ENCODE measurements at regions not wholly inside any gene's neighbourhood (a gene's known extent, or its start where the extent isn't known, plus 50 kb on each side); places are given as distances from the start of the nearest gene placed in this dataset.
"Not testable (repeated sequence)": the region's sequence is repeated elsewhere in the genome, so short reads cannot be mapped to it uniquely, and the experiment has no call there.

DNA sequence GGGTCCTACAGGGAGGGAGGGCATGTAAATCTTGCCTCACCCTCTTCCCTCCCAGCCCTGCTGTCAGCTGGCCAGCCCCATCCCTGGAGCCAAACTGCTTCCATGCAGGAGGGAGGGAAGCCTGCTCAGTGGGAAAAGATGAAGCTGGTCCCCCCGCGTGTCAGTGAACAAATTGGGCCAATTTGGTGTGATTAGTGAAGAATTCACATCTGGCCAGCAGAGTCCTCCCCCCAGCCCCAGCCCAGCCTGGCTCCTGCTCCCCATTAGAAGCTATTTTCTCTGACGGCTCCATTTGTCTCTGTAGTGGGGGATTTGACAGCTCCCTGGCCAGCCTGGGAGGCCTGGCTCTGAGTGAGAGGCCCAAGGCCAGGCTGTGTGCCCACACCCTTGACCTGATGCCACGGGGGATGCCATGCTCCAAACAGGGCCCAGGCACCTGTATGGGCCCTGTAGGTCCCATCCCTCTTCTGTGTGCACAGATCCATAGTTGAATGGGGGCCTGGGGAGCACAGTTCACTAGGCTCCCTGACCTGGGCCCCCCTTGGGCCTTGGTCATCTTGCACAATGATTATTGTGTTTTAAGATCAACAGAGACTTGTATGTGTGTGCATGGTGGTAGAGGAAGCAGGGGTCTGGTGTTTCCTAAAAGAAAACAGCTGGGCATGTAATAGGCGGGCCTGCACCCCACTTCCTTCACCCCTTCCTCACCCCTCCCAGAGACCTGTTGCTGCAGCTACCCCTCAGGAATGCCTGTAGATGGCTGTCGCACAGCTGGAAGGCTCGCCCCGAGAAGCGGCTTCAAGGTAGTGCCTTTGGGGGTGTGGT lies 50.7 kb upstream of the TAC4 start:
- no peak for DNase-seq

DNA sequence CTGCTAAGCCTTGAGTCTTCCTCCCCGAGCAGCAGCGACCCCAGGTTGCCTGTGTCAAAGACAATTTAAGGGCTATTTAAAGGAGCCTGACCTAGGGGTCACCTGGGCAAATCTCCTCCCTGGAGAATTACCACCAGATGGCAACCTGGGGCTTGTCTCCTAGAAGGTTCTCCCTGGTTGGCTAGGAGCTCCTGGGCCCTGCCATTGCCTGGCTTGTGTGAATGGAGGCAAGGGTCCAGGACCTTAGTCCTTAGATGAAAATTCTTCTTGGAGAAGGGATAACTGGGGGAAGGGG lies 51.3 kb upstream of the TAC4 start:
- no peak for DNase-seq

- DNase-seq = no peak
Observed at GRCh38 chr17:49899588-49899987, 51.7 kb upstream of the TAC4 start.

DNA sequence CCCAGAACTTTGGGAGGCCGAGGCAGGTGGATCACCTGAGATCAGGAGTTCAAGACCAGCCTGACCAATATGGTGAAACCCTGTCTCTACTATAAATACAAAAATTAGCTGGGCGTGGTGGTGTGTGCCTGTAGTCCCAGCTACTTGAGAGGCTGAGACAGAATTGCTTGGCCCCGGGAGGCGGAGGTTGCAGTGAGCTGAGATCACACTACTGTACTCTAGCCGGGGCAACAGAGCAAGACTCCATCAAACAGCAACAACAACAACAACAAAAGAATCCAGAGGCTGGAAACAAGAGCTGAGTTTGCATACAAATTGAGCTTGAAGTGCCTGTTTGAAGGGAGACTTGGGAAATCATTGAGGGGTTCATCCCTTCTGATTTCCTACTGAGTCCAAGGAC lies 52.9 kb upstream of the TAC4 start:
- DNase-seq = not testable (repeated sequence)

- no peak for DNase-seq
Observed at GRCh38 chr17:49901460-49902331, 53.8 kb upstream of the TAC4 start.

DNA sequence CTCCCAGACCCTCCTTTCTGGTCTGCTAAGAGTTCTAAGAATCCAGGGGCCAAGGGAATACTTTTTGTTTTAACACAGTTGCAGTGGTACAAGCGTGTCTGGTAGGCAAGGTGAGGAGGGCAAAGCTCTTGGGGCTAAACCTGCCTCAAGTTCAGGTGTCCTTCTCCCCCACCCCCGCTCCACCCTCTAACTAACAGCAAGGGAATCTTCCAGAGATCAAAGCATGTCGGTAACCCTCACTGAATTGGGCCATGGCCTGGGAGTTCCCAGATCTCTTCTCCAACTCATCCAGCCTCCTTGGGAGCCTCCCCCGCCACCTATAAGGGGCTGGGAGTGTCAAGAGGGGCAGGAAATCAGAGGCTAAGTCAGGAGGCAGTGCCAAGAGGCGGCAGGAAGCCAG lies 55.7 kb upstream of the TAC4 start:
- DNase-seq = no peak

DNA sequence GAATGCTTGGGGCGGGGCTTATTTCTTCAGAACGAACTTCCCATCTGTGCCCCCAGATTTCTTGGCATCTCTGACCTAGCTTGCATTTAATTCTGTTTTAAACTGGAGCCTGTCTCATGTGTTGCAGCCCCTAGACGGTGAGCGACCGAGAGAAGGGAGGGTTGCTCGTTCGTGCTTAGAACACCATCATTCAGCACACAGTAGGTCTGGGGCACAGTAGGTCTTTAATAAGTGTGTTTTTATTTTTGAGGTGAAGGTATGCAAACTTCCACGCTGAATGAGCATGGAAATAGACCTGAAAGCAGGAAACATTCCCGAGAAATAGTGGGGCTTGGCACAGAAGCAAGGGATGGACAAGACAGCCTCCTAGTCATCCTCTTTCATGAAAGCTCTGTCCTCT lies 57.0 kb upstream of the TAC4 start:
- no peak for DNase-seq

DNA sequence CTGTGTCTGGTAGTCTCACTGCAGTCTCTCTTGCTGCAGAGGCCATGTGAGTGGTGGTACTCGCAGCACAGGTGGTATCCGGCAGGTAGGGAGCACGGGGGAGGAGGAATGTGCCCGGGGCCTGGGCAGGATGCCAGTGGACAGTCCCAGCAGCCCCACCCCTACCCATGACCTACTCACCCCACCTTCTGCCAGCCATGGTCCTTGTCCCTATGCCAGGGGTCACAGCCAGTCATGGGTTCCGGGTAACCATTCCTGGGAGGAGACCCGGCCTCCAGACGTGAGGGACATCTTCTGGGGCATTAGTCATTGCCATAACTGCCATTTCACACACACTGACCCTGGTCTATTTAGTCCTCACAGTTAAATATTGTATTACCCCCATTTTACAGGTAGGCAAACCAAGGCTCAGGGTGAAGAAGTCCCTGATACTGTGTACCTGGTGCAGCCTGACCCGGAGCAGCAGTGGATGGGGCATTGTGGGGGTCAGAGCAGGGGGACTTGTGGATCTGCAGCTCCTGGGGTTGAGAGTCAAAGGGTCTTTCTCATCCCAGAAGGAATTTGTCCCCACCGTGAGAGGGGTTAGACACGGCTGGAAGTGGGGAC lies 58.8 kb upstream of the TAC4 start:
- DNase-seq = no peak

DNA sequence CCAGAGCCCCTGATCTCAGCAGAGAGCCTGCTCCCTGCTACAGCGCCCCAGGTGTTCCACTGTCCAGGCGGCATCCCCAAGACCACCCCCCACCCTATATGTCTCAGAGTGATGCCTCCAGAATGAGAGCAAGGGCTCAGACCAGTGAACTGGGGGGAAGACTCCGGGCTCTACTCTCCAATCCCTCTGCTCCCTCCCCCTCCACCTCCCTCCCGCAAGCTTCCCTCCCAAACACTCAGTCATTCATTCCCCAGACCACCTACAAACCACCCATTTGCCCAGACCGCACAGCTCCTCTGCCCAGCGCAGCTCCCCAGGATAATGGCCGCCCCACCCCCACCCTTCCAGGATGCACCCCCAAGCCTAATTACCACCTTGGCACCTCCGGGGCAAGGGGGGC lies 59.4 kb upstream of the TAC4 start:
- DNase-seq = no peak

DNA sequence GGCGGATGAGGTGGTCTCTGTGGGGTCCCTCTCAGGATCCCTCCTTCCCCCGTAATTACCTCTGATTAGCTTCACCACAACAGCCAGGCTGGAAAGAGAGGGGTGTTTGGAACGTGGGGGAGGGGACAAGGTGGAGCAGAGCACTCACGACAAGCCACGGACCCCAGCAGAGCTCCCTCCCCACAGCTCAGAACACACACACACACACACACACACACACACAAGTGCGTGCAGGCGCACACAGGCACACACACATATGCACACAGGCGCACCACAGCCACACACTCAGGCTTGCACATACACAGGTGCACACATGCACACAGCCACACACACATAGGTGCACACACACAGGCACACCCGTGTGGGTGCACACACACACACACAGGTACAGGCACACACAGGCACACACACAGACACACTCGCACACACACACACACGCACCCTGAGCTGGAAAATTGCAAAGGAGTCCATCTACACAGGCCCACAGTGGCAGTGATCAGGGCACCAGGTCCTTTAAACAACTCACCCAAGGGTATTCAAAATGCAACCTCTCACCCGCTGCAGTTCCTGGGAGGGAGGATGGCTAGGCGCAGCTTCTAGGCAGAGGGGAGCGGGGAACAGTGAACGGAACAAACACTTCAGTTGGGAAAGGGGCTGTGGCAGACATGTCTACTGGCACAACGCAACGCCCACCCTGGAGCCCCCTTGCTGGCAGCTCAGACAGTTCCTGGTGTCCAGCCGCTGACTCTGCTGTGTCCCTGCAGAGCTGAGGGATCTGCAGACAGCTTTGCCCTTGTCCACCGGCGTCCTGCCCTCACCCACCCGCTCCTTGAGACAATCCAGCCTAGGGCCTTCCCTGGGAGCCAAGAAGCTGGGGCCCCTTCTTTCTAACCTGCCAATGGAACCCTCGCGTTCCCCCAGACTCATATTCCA lies 59.9 kb upstream of the DLX4 start:
- no peak for DNase-seq

GRCh38 chr17:49910094-49910857 lies 58.7 kb upstream of the DLX4 start:
- DNase-seq = peak; percentile 15

GRCh38 chr17:49910858-49911204 lies 58.2 kb upstream of the DLX4 start:
- no peak for DNase-seq

DNA sequence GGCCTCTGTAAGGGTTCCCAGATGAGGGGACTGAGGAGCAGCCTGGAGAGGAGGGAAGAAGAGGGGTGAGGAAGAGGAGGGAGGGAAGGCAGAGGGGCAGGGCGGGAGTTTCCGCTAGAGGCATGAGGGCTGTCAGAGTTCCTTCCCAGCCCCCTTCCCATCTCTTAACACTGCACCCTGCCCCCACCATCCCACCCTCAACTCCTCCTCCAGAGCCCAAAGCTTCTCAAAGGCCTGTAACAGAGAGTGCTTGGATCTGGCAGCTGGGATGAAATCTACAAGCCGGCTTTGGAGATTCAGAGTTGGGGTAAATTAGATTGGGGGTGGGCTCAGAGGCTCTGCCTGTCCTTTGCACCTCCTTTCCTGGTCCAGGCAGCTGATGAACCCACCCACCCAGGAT lies 57.3 kb upstream of the DLX4 start:
- DNase-seq = no peak

DNA sequence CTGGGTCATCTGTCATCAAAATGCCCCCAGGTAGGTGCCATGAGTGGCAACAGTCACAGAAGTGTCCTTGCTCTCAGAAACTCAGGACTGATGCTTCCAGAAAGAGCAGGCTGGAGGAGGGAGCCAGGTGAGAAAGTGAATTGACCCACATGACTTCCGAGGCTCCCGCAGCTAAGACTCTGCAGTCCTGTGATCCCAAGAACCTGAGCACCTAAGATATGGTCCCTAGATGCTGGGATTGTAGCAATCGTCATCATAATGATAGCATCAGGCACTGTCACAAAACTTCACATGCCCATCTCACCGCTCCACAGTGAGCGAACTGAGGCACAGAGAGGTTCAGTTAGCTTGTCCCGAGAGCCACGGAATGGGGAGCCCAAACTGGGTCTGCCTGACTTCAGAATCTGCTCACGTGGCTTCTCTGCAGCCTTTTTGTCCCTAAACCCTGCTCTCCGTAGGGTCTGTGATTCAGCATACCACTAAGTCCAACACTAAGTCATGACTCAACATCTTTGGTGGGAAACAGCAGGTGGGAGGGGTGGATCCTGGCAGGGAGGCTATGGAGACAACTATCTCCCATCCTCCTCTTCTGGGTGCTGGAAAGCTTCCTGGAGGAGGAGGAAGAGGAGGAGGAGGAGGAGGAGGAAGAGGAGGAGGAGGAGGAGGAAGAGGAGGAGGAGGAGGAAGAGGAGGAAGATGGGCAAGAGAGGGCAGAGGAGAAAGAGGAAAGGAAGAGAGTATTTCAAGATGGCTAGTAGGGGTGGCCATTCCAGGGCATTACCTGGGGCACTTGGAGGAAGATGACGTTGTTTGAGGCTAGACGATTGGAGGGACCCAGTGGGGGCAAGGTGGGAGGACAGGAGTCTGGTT lies 55.5 kb upstream of the DLX4 start:
- DNase-seq = no peak

- DNase-seq = no peak
Observed at GRCh38 chr17:49914096-49914490, 54.9 kb upstream of the DLX4 start.

DNA sequence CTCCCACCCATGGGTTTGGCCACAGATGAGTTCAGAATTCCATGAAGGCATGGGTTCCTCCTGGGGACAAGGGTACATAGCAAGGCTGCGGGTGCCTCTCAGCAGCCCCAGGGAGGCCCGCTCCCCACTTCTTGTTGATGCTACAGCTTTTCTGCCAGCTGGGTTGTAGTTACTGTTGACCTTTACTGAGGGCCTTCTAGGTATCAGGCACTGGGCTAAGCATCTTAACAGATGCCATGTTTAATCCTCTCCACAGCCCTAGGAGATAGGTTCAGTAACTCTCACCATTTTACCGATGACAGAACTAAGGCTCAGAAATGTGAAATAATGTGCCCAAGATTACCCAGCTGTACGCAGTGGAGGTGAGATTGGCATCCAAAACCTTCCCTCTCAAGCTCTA lies 54.3 kb upstream of the DLX4 start:
- no peak for DNase-seq

GRCh38 chr17:49915260-49915659 lies 53.7 kb upstream of the DLX4 start:
- no peak for DNase-seq

DNA sequence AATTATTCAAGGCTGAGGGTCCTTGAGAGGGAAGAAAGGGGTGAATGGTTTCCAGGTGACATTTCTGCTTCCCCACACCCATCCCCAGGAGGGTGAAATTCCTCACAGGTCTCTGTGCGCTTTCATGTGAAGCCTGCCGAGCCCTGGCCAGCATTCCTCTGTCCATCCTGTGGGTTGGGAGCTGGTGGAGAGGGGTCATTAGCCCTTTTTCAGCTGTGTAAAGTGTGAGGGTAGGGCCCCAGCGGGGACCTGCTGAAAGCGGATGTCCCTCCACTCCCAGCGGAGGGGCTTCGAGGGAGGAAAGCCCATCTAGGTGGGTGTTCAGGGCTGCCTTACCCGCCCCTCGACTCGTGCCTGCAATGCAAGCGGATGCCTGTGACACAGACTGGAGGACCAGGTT lies 53.3 kb upstream of the DLX4 start:
- DNase-seq = no peak

GRCh38 chr17:49916854-49917515 lies 52.0 kb upstream of the DLX4 start:
- no peak for DNase-seq

DNA sequence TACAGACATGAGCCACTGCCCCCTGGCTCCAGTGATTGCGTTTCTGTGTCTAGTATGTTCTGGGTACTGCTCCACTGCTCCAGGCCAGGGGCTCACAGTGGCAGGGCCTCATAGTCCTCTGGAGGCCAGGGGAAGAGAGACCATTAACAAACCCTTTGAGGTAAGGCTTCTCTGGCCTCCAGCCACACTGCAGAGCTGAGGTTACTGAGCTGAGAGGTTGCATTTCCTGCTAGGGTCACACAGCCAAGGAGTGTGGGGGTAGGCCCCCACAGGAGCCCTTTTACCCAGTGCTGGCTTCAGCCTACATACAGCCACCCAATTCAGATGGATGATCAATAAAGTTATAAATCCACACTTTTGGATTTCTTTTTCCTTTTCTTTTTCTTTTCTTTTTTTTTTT lies 50.4 kb upstream of the DLX4 start:
- no peak for DNase-seq

Measured in activated CD4-positive, alpha-beta T cell treated with anti-CD3 and anti-CD28 coated beads, Interleukin-2, Interleukin-6, amounts not matched to agents 100 ng/mL and 50 ng/mL, durations not matched to agents 16 hours and 8 hours (primary cell).